ENCODE measurements at regions not wholly inside any gene's neighbourhood (a gene's known extent, or its start where the extent isn't known, plus 50 kb on each side); places are given as distances from the start of the nearest gene placed in this dataset.

GRCh38 chr9:75410405-75410804, 322.1 kb downstream of the OSTF1 start:
- DNase-seq (ENCODE audit: low spot score) = no peak

GRCh38 chr9:75414371-75415160, 326.3 kb downstream of the OSTF1 start:
- no peak for DNase-seq (ENCODE audit: low spot score)

- DNase-seq (ENCODE audit: low spot score) = no peak
These were observed 329.2 kb downstream of the OSTF1 start for GRCh38 chr9:75417471-75417870.

- no peak for DNase-seq (ENCODE audit: low spot score)
These were observed 330.2 kb downstream of the OSTF1 start for GRCh38 chr9:75418518-75418917.

GRCh38 chr9:75422944-75423522, 334.7 kb downstream of the OSTF1 start:
- DNase-seq (ENCODE audit: low spot score) = no peak

- DNase-seq (ENCODE audit: low spot score) = no peak
These were observed 341.5 kb downstream of the OSTF1 start for GRCh38 chr9:75429531-75430475.

GRCh38 chr9:75431375-75431774, 343.1 kb downstream of the OSTF1 start:
- no peak for DNase-seq (ENCODE audit: low spot score)

GRCh38 chr9:75432386-75432785, 344.1 kb downstream of the OSTF1 start:
- no peak for DNase-seq (ENCODE audit: low spot score)

- no peak for DNase-seq (ENCODE audit: low spot score)
These were observed 344.6 kb downstream of the OSTF1 start for GRCh38 chr9:75432888-75433287.

- no peak for DNase-seq (ENCODE audit: low spot score)
These were observed 350.4 kb downstream of the OSTF1 start for GRCh38 chr9:75438716-75439115.

GRCh38 chr9:75440914-75441313, 352.6 kb downstream of the OSTF1 start:
- DNase-seq (ENCODE audit: low spot score) = no peak

GRCh38 chr9:75445144-75445543, 356.8 kb downstream of the OSTF1 start:
- DNase-seq (ENCODE audit: low spot score) = no peak

GRCh38 chr9:75447281-75447680, 359.0 kb downstream of the OSTF1 start:
- DNase-seq (ENCODE audit: low spot score) = no peak

GRCh38 chr9:75448281-75448680, 360.0 kb downstream of the OSTF1 start:
- DNase-seq (ENCODE audit: low spot score) = no peak

- no peak for DNase-seq (ENCODE audit: low spot score)
These were observed 360.6 kb downstream of the OSTF1 start for GRCh38 chr9:75448955-75449354.

- no peak for DNase-seq (ENCODE audit: low spot score)
These were observed 362.7 kb downstream of the OSTF1 start for GRCh38 chr9:75451045-75451444.

- no peak for DNase-seq (ENCODE audit: low spot score)
These were observed 363.2 kb downstream of the OSTF1 start for GRCh38 chr9:75451505-75451904.

GRCh38 chr9:75452512-75452911, 364.2 kb downstream of the OSTF1 start:
- no peak for DNase-seq (ENCODE audit: low spot score)

- no peak for DNase-seq (ENCODE audit: low spot score)
These were observed 365.7 kb downstream of the OSTF1 start for GRCh38 chr9:75454043-75454442.

GRCh38 chr9:75454891-75455290, 366.6 kb downstream of the OSTF1 start:
- no peak for DNase-seq (ENCODE audit: low spot score)

GRCh38 chr9:75455444-75455921, 367.2 kb downstream of the OSTF1 start:
- no peak for DNase-seq (ENCODE audit: low spot score)

- no peak for DNase-seq (ENCODE audit: low spot score)
These were observed 368.4 kb downstream of the OSTF1 start for GRCh38 chr9:75456698-75457097.
